ENCODE measurements at regions not wholly inside any gene's neighbourhood (a gene's known extent, or its start where the extent isn't known, plus 50 kb on each side); places are given as distances from the start of the nearest gene placed in this dataset.

DNA sequence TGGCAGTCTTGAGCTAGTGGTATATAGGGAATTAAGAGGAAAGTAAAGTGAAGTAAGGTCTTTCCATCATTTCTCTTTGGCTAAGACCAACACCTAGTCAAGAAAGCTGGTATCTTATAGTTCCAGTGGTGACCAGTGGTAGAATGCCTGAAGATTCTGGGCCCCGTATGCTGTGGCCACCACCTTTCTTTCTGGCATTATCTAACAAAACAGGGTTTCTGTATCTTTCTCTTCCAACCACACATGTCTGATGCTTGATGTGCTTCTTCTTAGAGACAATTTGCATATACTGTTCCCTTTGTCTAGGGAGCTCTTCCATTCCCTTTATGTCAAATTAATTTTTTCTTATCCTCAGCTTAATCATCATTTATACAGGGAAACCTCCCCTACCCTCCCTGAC is 109.9 kb upstream of the SSBP2 start:
- ChIA-PET CTCF (no interaction called here), POLR2A (ENCODE audit: unreplicated experiment) (no interaction called here)
- Histone ChIP-seq H4K20me1 (ENCODE audit: insufficient read depth, low read length) (no peaks in the 10 kb centered on the region), H2AFZ (replicated peaks; ENCODE audit: low read length, poor library complexity) (no peak overlapping the region), H4K8ac (ENCODE audit: low read depth in 2 of 2, low read length in 2 of 2) (no peak overlapping the region), H3K4me1 (ENCODE audit: control insufficient read depth, insufficient read depth, low read length) (peaks cover 3% of the 10 kb centered on the region; the same call in 1 of the 2 replicates), H3K27me3 (ENCODE audit: control insufficient read depth, insufficient read depth, low read length) (no peaks in the 10 kb centered on the region; the same call in 1 of the 2 replicates), H2BK20ac (ENCODE audit: low read depth, low read length) (no peak overlapping the region), H3K9ac (ENCODE audit: low read depth, low read length) (no peak overlapping the region), H4K91ac (ENCODE audit: insufficient read depth, low read depth, low read length) (no peak overlapping the region), H2BK15ac (ENCODE audit: low read depth, low read length) (no peak overlapping the region), H3K79me1 (ENCODE audit: low read depth in 1 of 2, low read length in 2 of 2) (no peaks in the 10 kb centered on the region), H4K5ac (ENCODE audit: low read depth, low read length) (no peak overlapping the region), H3K4ac (ENCODE audit: low read depth, low read length) (no peak overlapping the region), H3K23ac (ENCODE audit: low read depth, low read length) (no peak overlapping the region), H2AK9ac (replicated peaks; ENCODE audit: low read depth, low read length, poor library complexity) (no peak overlapping the region), H3K4me2 (ENCODE audit: low read depth, low read length) (no peak overlapping the region), H2AK5ac (ENCODE audit: low read depth, low read length) (no peak overlapping the region), H3K27ac (ENCODE audit: insufficient read depth, low read length) (no peak overlapping the region), H3K56ac (ENCODE audit: extremely low read depth, insufficient read depth, low read length) (no peak overlapping the region), H3K4me3 (ENCODE audit: insufficient read depth, low read depth, low read length) (no peak overlapping the region), H3K36me3 (ENCODE audit: control insufficient read depth, insufficient read depth, low read length) (no peaks in the 10 kb centered on the region), H3K18ac (ENCODE audit: low read depth, low read length) (no peak overlapping the region), H3K9me1 (ENCODE audit: insufficient read depth, low read length) (no peaks in the 10 kb centered on the region), H2BK5ac (ENCODE audit: low read depth, low read length, poor library complexity, severe bottlenecking) (no peak overlapping the region), H2BK120ac (ENCODE audit: low read depth, low read length) (no peak overlapping the region), H3K9me3 (ENCODE audit: control insufficient read depth, insufficient read depth, low read length) (no peaks in the 10 kb centered on the region), H3K14ac (replicated peaks; ENCODE audit: low read depth, low read length) (no peak overlapping the region)
- DNase-seq (no peak), ATAC-seq (ENCODE audit: low read depth) (no peak)
- no CpG with 5 or more reads among the region's 1 CpG for WGBS, 2 experiments (ENCODE audit: extremely low coverage in 2 of 2, insufficient read length in 1 of 2)
- in situ Hi-C loops (cut with MboI; ENCODE audit: low sequenced_read_pairs) (loop anchor here (5.0 kb wide), 1 partner anchor 353 kb away; no protein-coding TSS in a partner anchor), dilution Hi-C loops (cut with HindIII; ENCODE audit: low sequenced_read_pairs, unreplicated experiment) (no loop called here), intact Hi-C loops (cut with micrococcal nuclease) (no loop called here)
- TF ChIP-seq NFE2L2 (IDR thresholded peaks at IDR 0.05; ENCODE audit: low read depth, low read length), result no peak
- TF ChIP-seq, protein P1, sequence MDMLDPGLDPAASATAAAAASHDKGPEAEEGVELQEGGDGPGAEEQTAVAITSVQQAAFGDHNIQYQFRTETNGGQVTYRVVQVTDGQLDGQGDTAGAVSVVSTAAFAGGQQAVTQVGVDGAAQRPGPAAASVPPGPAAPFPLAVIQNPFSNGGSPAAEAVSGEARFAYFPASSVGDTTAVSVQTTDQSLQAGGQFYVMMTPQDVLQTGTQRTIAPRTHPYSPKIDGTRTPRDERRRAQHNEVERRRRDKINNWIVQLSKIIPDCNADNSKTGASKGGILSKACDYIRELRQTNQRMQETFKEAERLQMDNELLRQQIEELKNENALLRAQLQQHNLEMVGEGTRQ (IDR thresholded peaks at IDR 0.05; ENCODE audit: low read depth, low read length), result no peak
- no peak for TF ChIP-seq CHD1 (IDR thresholded peaks at IDR 0.05; ENCODE audit: low read depth, low read length)
- no peak for TF ChIP-seq MAFK (IDR thresholded peaks at IDR 0.05; ENCODE audit: low read depth, low read length)
- TF ChIP-seq, protein P2, sequence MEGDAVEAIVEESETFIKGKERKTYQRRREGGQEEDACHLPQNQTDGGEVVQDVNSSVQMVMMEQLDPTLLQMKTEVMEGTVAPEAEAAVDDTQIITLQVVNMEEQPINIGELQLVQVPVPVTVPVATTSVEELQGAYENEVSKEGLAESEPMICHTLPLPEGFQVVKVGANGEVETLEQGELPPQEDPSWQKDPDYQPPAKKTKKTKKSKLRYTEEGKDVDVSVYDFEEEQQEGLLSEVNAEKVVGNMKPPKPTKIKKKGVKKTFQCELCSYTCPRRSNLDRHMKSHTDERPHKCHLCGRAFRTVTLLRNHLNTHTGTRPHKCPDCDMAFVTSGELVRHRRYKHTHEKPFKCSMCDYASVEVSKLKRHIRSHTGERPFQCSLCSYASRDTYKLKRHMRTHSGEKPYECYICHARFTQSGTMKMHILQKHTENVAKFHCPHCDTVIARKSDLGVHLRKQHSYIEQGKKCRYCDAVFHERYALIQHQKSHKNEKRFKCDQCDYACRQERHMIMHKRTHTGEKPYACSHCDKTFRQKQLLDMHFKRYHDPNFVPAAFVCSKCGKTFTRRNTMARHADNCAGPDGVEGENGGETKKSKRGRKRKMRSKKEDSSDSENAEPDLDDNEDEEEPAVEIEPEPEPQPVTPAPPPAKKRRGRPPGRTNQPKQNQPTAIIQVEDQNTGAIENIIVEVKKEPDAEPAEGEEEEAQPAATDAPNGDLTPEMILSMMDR (conservative IDR thresholded peaks at IDR 0.05; ENCODE audit: low read depth, low read length), result no peak
- TF ChIP-seq RCOR1 (IDR thresholded peaks at IDR 0.05; ENCODE audit: insufficient replicate concordance, low read length), result no peak
- TF ChIP-seq, protein P3, sequence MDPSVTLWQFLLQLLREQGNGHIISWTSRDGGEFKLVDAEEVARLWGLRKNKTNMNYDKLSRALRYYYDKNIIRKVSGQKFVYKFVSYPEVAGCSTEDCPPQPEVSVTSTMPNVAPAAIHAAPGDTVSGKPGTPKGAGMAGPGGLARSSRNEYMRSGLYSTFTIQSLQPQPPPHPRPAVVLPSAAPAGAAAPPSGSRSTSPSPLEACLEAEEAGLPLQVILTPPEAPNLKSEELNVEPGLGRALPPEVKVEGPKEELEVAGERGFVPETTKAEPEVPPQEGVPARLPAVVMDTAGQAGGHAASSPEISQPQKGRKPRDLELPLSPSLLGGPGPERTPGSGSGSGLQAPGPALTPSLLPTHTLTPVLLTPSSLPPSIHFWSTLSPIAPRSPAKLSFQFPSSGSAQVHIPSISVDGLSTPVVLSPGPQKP (IDR thresholded peaks at IDR 0.05; ENCODE audit: borderline replicate concordance, low read depth, low read length), result no peak
- no peak for TF ChIP-seq BHLHE40 (IDR thresholded peaks at IDR 0.05; ENCODE audit: low read depth, low read length)
- no peak for TF ChIP-seq FOS (IDR thresholded peaks at IDR 0.05; ENCODE audit: low read depth, low read length)
- no peak for TF ChIP-seq POLR2A (IDR thresholded peaks at IDR 0.05; ENCODE audit: low read depth, low read length)
- TF ChIP-seq MAZ (IDR thresholded peaks at IDR 0.05; ENCODE audit: borderline replicate concordance, low read depth, low read length), result no peak
- no peak for TF ChIP-seq MXI1 (IDR thresholded peaks at IDR 0.05; ENCODE audit: borderline replicate concordance, low read depth, low read length)
- TF ChIP-seq RFX5 (IDR thresholded peaks at IDR 0.05; ENCODE audit: low read depth, low read length), result no peak
- TF ChIP-seq SMC3 (IDR thresholded peaks at IDR 0.05; ENCODE audit: low read depth, low read length), result no peak
- no peak for TF ChIP-seq CEBPB (IDR thresholded peaks at IDR 0.05; ENCODE audit: low read depth, low read length)
- TF ChIP-seq RAD21 (IDR thresholded peaks at IDR 0.05; ENCODE audit: low read length), result no peak
- no TSS peak for BruUV-seq (replicated peaks)
